Mesodermal cell (in vitro differentiated cells): ENCODE measurements at regions not wholly inside any gene's neighbourhood (a gene's known extent, or its start where the extent isn't known, plus 50 kb on each side); places are given as distances from the start of the nearest gene placed in this dataset.

Experiments used
- H3K27ac ChIP-seq: 2 replicates; pipeline ENCODE4 v1.7.0; 2013; ENCODE audit warnings: mild to moderate bottlenecking, low read depth, low read length, moderate library complexity; ENCODE audit not compliant: severe bottlenecking
- H3K36me3 ChIP-seq: 2 replicates; pipeline ENCODE4 v1.7.1; 2013; ENCODE audit warnings: mild to moderate bottlenecking, low read length, moderate library complexity; ENCODE audit not compliant: control insufficient read depth, insufficient read depth
- H3K4me1 ChIP-seq: one replicate; pipeline ENCODE4 v1.7.1; 2013; ENCODE audit warnings: mild to moderate bottlenecking, low read length; ENCODE audit not compliant: insufficient read depth, control insufficient read depth, poor library complexity, severe bottlenecking
- H3K4me3 ChIP-seq: 2 replicates; pipeline ENCODE4 v1.7.0; 2013; ENCODE audit warnings: low read length, control low read depth, mild to moderate bottlenecking; ENCODE audit not compliant: insufficient read depth, poor library complexity, severe bottlenecking; ENCODE audit errors: extremely low read depth
- H3K9me3 ChIP-seq: 2 replicates; pipeline ENCODE4 v1.7.1; 2013; ENCODE audit warnings: mild to moderate bottlenecking, low read length, moderate library complexity; ENCODE audit not compliant: control insufficient read depth
- WGBS, 2 experiments: methylation state at CpG; one replicate each; pipeline ENCODE4 v1.1.5; 2013; ENCODE audit warnings: missing lambda C conversion rate in 2 of 2; ENCODE audit not compliant: insufficient coverage in 2 of 2; 5-methylcytosine and 5-hydroxymethylcytosine counted together

- no peak overlapping the region for H3K27ac ChIP-seq
- no peaks in the 10 kb centered on the region for H3K36me3 ChIP-seq
- no CpG with 5 or more reads among the region's 2 CpGs for WGBS, 2 experiments
- no peaks in the 10 kb centered on the region for H3K4me1 ChIP-seq
- no peaks in the 10 kb centered on the region for H3K9me3 ChIP-seq
- H3K4me3 ChIP-seq, result no peak overlapping the region
Measured at GRCh38 chr2:194271293-194271961, 1385.6 kb upstream of the SLC39A10 start.

- H3K4me1 ChIP-seq, result no peaks in the 10 kb centered on the region
- no peak overlapping the region for H3K4me3 ChIP-seq
- no peaks in the 10 kb centered on the region for H3K9me3 ChIP-seq
- H3K27ac ChIP-seq, result no peak overlapping the region
- H3K36me3 ChIP-seq, result no peaks in the 10 kb centered on the region
Measured at GRCh38 chr2:194270648-194271047, 1386.4 kb upstream of the SLC39A10 start.

GRCh38 chr2:194264586-194264985 is 1392.4 kb upstream of the SLC39A10 start:
- Histone ChIP-seq H3K4me1 (no peaks in the 10 kb centered on the region), H3K36me3 (no peaks in the 10 kb centered on the region), H3K4me3 (no peak overlapping the region), H3K27ac (no peak overlapping the region), H3K9me3 (no peaks in the 10 kb centered on the region)
- WGBS, 2 experiments, result 77 to 93% methylated on average over 4 of the region's 7 CpGs

- Histone ChIP-seq H3K36me3 (no peaks in the 10 kb centered on the region), H3K4me1 (no peaks in the 10 kb centered on the region), H3K27ac (no peak overlapping the region), H3K9me3 (no peaks in the 10 kb centered on the region), H3K4me3 (no peak overlapping the region)
- WGBS, 2 experiments, result no CpG with 5 or more reads among the region's 1 CpG
Measured at GRCh38 chr2:194260185-194260584, 1396.8 kb upstream of the SLC39A10 start.

- Histone ChIP-seq H3K9me3 (no peaks in the 10 kb centered on the region), H3K36me3 (no peaks in the 10 kb centered on the region), H3K27ac (no peak overlapping the region), H3K4me1 (no peaks in the 10 kb centered on the region), H3K4me3 (no peak overlapping the region)
Measured at GRCh38 chr2:194257095-194257494, 1399.9 kb upstream of the SLC39A10 start.

GRCh38 chr2:194253528-194254259 is 1403.3 kb upstream of the SLC39A10 start:
- no peak overlapping the region for H3K4me3 ChIP-seq
- 84 to 88% methylated on average over 5 of the region's 7 CpGs for WGBS, 2 experiments
- no peaks in the 10 kb centered on the region for H3K36me3 ChIP-seq
- no peak overlapping the region for H3K27ac ChIP-seq
- no peaks in the 10 kb centered on the region for H3K4me1 ChIP-seq
- H3K9me3 ChIP-seq, result no peaks in the 10 kb centered on the region

GRCh38 chr2:194252127-194252526 is 1404.9 kb upstream of the SLC39A10 start:
- Histone ChIP-seq H3K36me3 (no peaks in the 10 kb centered on the region), H3K4me1 (no peaks in the 10 kb centered on the region)
- 33% methylated on average over 1 of the region's 2 CpGs; no CpG with 5 or more reads in 1 of the 2 experiments for WGBS, 2 experiments

GRCh38 chr2:194232600-194232999 is 1424.4 kb upstream of the SLC39A10 start:
- no peaks in the 10 kb centered on the region for H3K36me3 ChIP-seq
- 67% methylated on average over 1 of the region's 3 CpGs; no CpG with 5 or more reads in 1 of the 2 experiments for WGBS, 2 experiments
- H3K27ac ChIP-seq, result no peak overlapping the region
- no peaks in the 10 kb centered on the region for H3K9me3 ChIP-seq
- no peaks in the 10 kb centered on the region for H3K4me1 ChIP-seq
- no peak overlapping the region for H3K4me3 ChIP-seq

More at GRCh38 chr2:194252127-194252526, 1404.9 kb upstream of the SLC39A10 start:
- H3K9me3 ChIP-seq, result no peaks in the 10 kb centered on the region
- no peak overlapping the region for H3K27ac ChIP-seq
- H3K4me3 ChIP-seq, result no peak overlapping the region

- no peaks in the 10 kb centered on the region for H3K36me3 ChIP-seq
- no peak overlapping the region for H3K4me3 ChIP-seq
- no CpG with 5 or more reads among the region's 1 CpG for WGBS, 2 experiments
- no peak overlapping the region for H3K27ac ChIP-seq
- no peaks in the 10 kb centered on the region for H3K9me3 ChIP-seq
- no peaks in the 10 kb centered on the region for H3K4me1 ChIP-seq
Measured at GRCh38 chr2:194223218-194223617, 1433.8 kb upstream of the SLC39A10 start.

- Histone ChIP-seq H3K9me3 (no peaks in the 10 kb centered on the region), H3K4me3 (no peak overlapping the region), H3K27ac (no peak overlapping the region), H3K4me1 (no peaks in the 10 kb centered on the region), H3K36me3 (no peaks in the 10 kb centered on the region)
Measured at GRCh38 chr2:194214192-194214591, 1442.8 kb upstream of the SLC39A10 start.

GRCh38 chr2:194205568-194206227 is 1451.3 kb upstream of the SLC39A10 start:
- Histone ChIP-seq H3K4me3 (no peak overlapping the region), H3K9me3 (no peaks in the 10 kb centered on the region), H3K4me1 (no peaks in the 10 kb centered on the region), H3K27ac (no peak overlapping the region), H3K36me3 (no peaks in the 10 kb centered on the region)
- WGBS, 2 experiments, result 60 to 83% methylated on average over 1 of the region's 5 CpGs
